ENCODE measurements at regions not wholly inside any gene's neighbourhood (a gene's known extent, or its start where the extent isn't known, plus 50 kb on each side); places are given as distances from the start of the nearest gene placed in this dataset.
"Not testable (repeated sequence)": the region's sequence is repeated elsewhere in the genome, so short reads cannot be mapped to it uniquely, and the experiment has no call there.

- not testable (repeated sequence) for DNase-seq (ENCODE audit: low spot score)
Observed at GRCh38 chr5:174792265-174792664, 67.9 kb downstream of the MSX2 start.

- DNase-seq (ENCODE audit: low spot score), result no peak
Observed at GRCh38 chr5:174790906-174791305, 66.5 kb downstream of the MSX2 start.

- DNase-seq (ENCODE audit: low spot score), result no peak
Observed at GRCh38 chr5:174789596-174789995, 65.2 kb downstream of the MSX2 start.

GRCh38 chr5:174785120-174785680 is 60.8 kb downstream of the MSX2 start:
- DNase-seq (ENCODE audit: low spot score), result no peak

All from NAMALWA (cell line).